Peyer's patch (tissue), 4 donors: ENCODE measurements at regions not wholly inside any gene's neighbourhood (a gene's known extent, or its start where the extent isn't known, plus 50 kb on each side); places are given as distances from the start of the nearest gene placed in this dataset.

ENCODE experiments used
- DNase-seq, 3 donors: peaks; one replicate each; pipeline ENCODE4 v3.0.0-alpha.2; 2017 to 2019
- H3K27ac ChIP-seq, 4 donors: fragments of 200-600 bp; sonication (generic); one replicate each; pipeline ENCODE4 v1.5.1; 2016 to 2019
- H3K27me3 ChIP-seq, 2 donors: fragments of 200-600 bp; sonication (generic); one replicate each; pipeline ENCODE4 v1.5.1; 2019
- H3K36me3 ChIP-seq, 3 donors: fragments of 200-600 bp; sonication (generic); one replicate each; pipeline ENCODE4 v1.5.1; 2016 to 2019
- H3K4me1 ChIP-seq, 4 donors: fragments of 200-600 bp; sonication (generic); one replicate each; pipeline ENCODE4 v1.5.1; 2016 to 2019
- H3K4me3 ChIP-seq, 4 donors: fragments of 200-600 bp; sonication (generic); 1 replicate in 3 of 4; 2 replicates in 1 of 4; pipeline ENCODE4 v1.5.1; 2016 to 2019; ENCODE audit warnings: mild to moderate bottlenecking in 1 of 4
- H3K9me3 ChIP-seq, 4 donors: fragments of 200-600 bp; sonication (generic); one replicate each; pipeline ENCODE4 v1.5.1; 2016 to 2019; ENCODE audit warnings: mild to moderate bottlenecking in 1 of 4
- CTCF ChIP-seq, 6 experiments: fragments of 450-650 bp in 4 of 6; fragments of 200-600 bp in 2 of 6; sonication (generic) in 1 of 6; IDR thresholded peaks; one replicate each; pipeline ENCODE4 v1.5.1; 2017 to 2019; ENCODE audit warnings: antibody characterized with exemption in 6 of 6, mild to moderate bottlenecking in 3 of 6, moderate library complexity in 1 of 6
- POLR2A ChIP-seq, 2 donors: fragments of 450-650 bp; IDR thresholded peaks; one replicate each; pipeline ENCODE4 v1.5.1; 2017; ENCODE audit warnings: antibody characterized with exemption in 2 of 2, mild to moderate bottlenecking in 2 of 2, moderate library complexity in 2 of 2

DNA sequence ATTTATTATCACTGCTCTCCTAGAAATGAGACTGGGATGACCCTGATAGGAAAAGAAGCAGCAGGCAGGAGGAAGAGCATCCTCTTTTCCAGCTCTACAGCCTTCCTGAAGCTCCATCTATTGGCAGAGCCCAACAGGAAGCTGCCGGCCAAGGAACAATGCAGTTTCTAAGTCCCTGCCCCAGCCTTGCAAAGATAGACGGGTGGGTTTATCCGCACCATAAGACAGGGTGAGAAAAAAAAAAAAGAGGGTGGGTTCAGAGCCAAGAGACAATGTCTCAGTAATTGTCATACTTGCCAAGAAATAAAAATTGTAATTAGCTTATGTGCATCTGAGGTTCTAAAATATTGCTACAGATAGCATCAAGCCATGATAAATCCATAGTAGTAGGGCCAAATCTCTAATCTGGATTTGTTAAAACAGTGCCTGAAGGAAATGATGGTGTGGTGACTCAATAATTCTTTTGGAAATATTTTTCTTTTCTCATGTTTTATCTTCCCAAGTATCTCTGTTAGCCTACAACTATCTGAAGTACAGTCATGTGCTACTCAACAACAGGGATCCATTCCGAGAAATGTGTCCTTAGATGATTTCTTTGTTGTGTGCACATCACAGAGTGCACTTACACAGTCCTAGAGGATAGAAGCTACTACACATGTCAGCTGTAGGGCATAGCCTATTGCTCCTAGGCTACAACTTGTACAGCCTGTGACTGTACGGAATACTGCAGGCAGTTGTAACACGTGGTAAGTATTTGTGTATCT is 242.9 kb upstream of the CXCL12 start:
- Histone ChIP-seq H3K36me3 (no peaks in the 10 kb centered on the region), H3K27ac (no peak overlapping the region), H3K4me1 (no peaks in the 10 kb centered on the region), H3K27me3 (no peaks in the 10 kb centered on the region), H3K4me3 (no peak overlapping the region), H3K9me3 (no peaks in the 10 kb centered on the region)
- DNase-seq = no peak
- TF ChIP-seq CTCF (IDR thresholded peaks at IDR 0.05) (no peak), POLR2A (IDR thresholded peaks at IDR 0.05) (no peak)

GRCh38 chr10:44628921-44629320 is 244.0 kb upstream of the CXCL12 start:
- no peaks in the 10 kb centered on the region for H3K36me3 ChIP-seq
- no peaks in the 10 kb centered on the region for H3K4me1 ChIP-seq
- no peak overlapping the region for H3K27ac ChIP-seq
- no peak for DNase-seq
- H3K4me3 ChIP-seq = no peak overlapping the region
- no peaks in the 10 kb centered on the region for H3K9me3 ChIP-seq
- H3K27me3 ChIP-seq = no peaks in the 10 kb centered on the region
- TF ChIP-seq CTCF (IDR thresholded peaks at IDR 0.05) = no peak
- no peak for TF ChIP-seq POLR2A (IDR thresholded peaks at IDR 0.05)

- no peaks in the 10 kb centered on the region for H3K27me3 ChIP-seq
- H3K4me3 ChIP-seq = no peak overlapping the region
- no peak overlapping the region for H3K27ac ChIP-seq
- no peak for DNase-seq
- no peaks in the 10 kb centered on the region for H3K9me3 ChIP-seq
- H3K36me3 ChIP-seq = no peaks in the 10 kb centered on the region
- TF ChIP-seq POLR2A (IDR thresholded peaks at IDR 0.05) (no peak), CTCF (IDR thresholded peaks at IDR 0.05) (no peak)
- H3K4me1 ChIP-seq = no peaks in the 10 kb centered on the region
Measured at GRCh38 chr10:44635176-44635575, 250.3 kb upstream of the CXCL12 start.

- Histone ChIP-seq H3K9me3 (no peaks in the 10 kb centered on the region), H3K27me3 (no peaks in the 10 kb centered on the region), H3K4me3 (no peak overlapping the region), H3K27ac (no peak overlapping the region), H3K4me1 (no peaks in the 10 kb centered on the region), H3K36me3 (no peaks in the 10 kb centered on the region)
- no peak for TF ChIP-seq CTCF (IDR thresholded peaks at IDR 0.05)
- no peak for TF ChIP-seq POLR2A (IDR thresholded peaks at IDR 0.05)
- no peak for DNase-seq
Measured at GRCh38 chr10:44636625-44637024, 251.7 kb upstream of the CXCL12 start.

GRCh38 chr10:44640429-44640828 is 255.5 kb upstream of the CXCL12 start:
- H3K9me3 ChIP-seq = no peaks in the 10 kb centered on the region
- DNase-seq = no peak
- H3K4me3 ChIP-seq = no peak overlapping the region
- TF ChIP-seq CTCF (IDR thresholded peaks at IDR 0.05) (no peak), POLR2A (IDR thresholded peaks at IDR 0.05) (no peak)
- H3K27me3 ChIP-seq = no peaks in the 10 kb centered on the region
- H3K36me3 ChIP-seq = no peaks in the 10 kb centered on the region
- no peak overlapping the region for H3K27ac ChIP-seq
- no peaks in the 10 kb centered on the region for H3K4me1 ChIP-seq

- H3K9me3 ChIP-seq = no peaks in the 10 kb centered on the region
- H3K36me3 ChIP-seq = no peaks in the 10 kb centered on the region
- TF ChIP-seq POLR2A (IDR thresholded peaks at IDR 0.05) (no peak), CTCF (IDR thresholded peaks at IDR 0.05) (no peak)
- no peak overlapping the region for H3K27ac ChIP-seq
- H3K4me1 ChIP-seq = no peaks in the 10 kb centered on the region
- DNase-seq = no peak
- H3K27me3 ChIP-seq = no peaks in the 10 kb centered on the region
- H3K4me3 ChIP-seq = no peak overlapping the region
Measured at GRCh38 chr10:44647473-44647872, 262.6 kb upstream of the CXCL12 start.
